HepG2 (cell line): ENCODE measurements at regions not wholly inside any gene's neighbourhood (a gene's known extent, or its start where the extent isn't known, plus 50 kb on each side); places are given as distances from the start of the nearest gene placed in this dataset.
A peak's percentile ranks its signal among the peaks of the same experiment; 100 is the strongest.

Source experiments
- ATF7-NPFF ChIP-seq: sonication (generic); formaldehyde crosslinking; IDR thresholded peaks from 2 replicates; pipeline ENCODE4 v1.8.1; 2023; ENCODE audit warnings: mild to moderate bottlenecking, low read depth, missing genetic modification reagents, moderate library complexity
- EEA1 ChIP-seq: sonication (generic); formaldehyde crosslinking; IDR thresholded peaks from 2 replicates; pipeline ENCODE4 v1.5.1; 2020; ENCODE audit warnings: mild to moderate bottlenecking, missing genetic modification reagents, borderline replicate concordance
- ERF ChIP-seq: IDR thresholded peaks from 2 replicates; pipeline ENCODE4 v1.6.1; 2018; ENCODE audit warnings: missing biosample characterization, missing genetic modification reagents
- GTF3A ChIP-seq: sonication (generic); formaldehyde crosslinking; conservative IDR thresholded peaks from 2 replicates; pipeline ENCODE4 v1.4.0; 2020; ENCODE audit warnings: mild to moderate bottlenecking, missing genetic modification reagents
- HNF1B ChIP-seq: sonication (generic); formaldehyde crosslinking; IDR thresholded peaks from 2 replicates; pipeline ENCODE4 v1.5.1; 2020; ENCODE audit warnings: mild to moderate bottlenecking, moderate library complexity, missing genetic modification reagents
- HNRNPUL1 ChIP-seq: fragments of 200-400 bp; formaldehyde crosslinking; IDR thresholded peaks from 2 replicates; pipeline ENCODE4 v1.6.1; 2017; ENCODE audit warnings: low read depth, mild to moderate bottlenecking, low read length, moderate library complexity
- MTA1 ChIP-seq: sonication (generic); formaldehyde crosslinking; IDR thresholded peaks from 2 replicates; pipeline ENCODE4 v1.4.0; 2020; ENCODE audit warnings: missing genetic modification reagents, mild to moderate bottlenecking, borderline replicate concordance
- RAD51 ChIP-seq: fragments of 450-650 bp; IDR thresholded peaks from 2 replicates; pipeline ENCODE4 v1.6.1; 2016; ENCODE audit warnings: borderline replicate concordance
- ZKSCAN5 ChIP-seq: sonication (generic); formaldehyde crosslinking; IDR thresholded peaks from 2 replicates; pipeline ENCODE4 v1.5.1; 2020; ENCODE audit warnings: mild to moderate bottlenecking, missing genetic modification reagents
- ZNF136 ChIP-seq: sonication (generic); formaldehyde crosslinking; IDR thresholded peaks from 2 replicates; pipeline ENCODE4 v1.8.1; 2022; ENCODE audit warnings: low read depth, mild to moderate bottlenecking, moderate library complexity, missing genetic modification reagents
- ZNF224 ChIP-seq: sonication (generic); formaldehyde crosslinking; IDR thresholded peaks from 2 replicates; pipeline ENCODE4 v1.5.0; 2020; ENCODE audit warnings: mild to moderate bottlenecking, missing genetic modification reagents
- ZNF468 ChIP-seq: sonication (generic); formaldehyde crosslinking; IDR thresholded peaks from 2 replicates; pipeline ENCODE4 v1.8.0; 2022; ENCODE audit warnings: mild to moderate bottlenecking, moderate library complexity, missing genetic modification reagents
- ZNF512 ChIP-seq: sonication (generic); formaldehyde crosslinking; IDR thresholded peaks from 2 replicates; pipeline ENCODE4 v1.4.0; 2020; ENCODE audit warnings: mild to moderate bottlenecking, missing genetic modification reagents
- ZNF614 ChIP-seq: IDR thresholded peaks from 2 replicates; pipeline ENCODE4 v1.6.1; 2018; ENCODE audit warnings: missing biosample characterization, missing genetic modification reagents, inconsistent platforms, borderline replicate concordance
- ZNF646 ChIP-seq: sonication (generic); formaldehyde crosslinking; IDR thresholded peaks from 2 replicates; pipeline ENCODE4 v1.9.0; 2021; ENCODE audit warnings: mild to moderate bottlenecking, missing genetic modification reagents

GRCh38 chr1:121586369-121587229, 401.8 kb downstream of the SRGAP2C start (continued):
- TF ChIP-seq ATF7-NPFF (no peak), ZNF136 (CRISPR knock-in tag) (no peak), ZNF646 (no peak), ZKSCAN5 (CRISPR knock-in tag) (no peak), EEA1 (CRISPR knock-in tag) (no peak), ZNF468 (CRISPR knock-in tag) (no peak), GTF3A (CRISPR knock-in tag) (no peak), ERF (CRISPR knock-in tag) (peak; percentile 5; the same call in 1 of the 2 replicates), ZNF224 (CRISPR knock-in tag) (peak; percentile 94; the same call in 1 of the 2 replicates), HNRNPUL1 (no peak), ZNF512 (CRISPR knock-in tag) (no peak), HNF1B (CRISPR knock-in tag) (no peak), RAD51 (no peak), MTA1 (0 out of 2 replicates have a peak, but pooled peaks have one; percentile 40), ZNF614 (no peak)
